ENCODE measurements at regions not wholly inside any gene's neighbourhood (a gene's known extent, or its start where the extent isn't known, plus 50 kb on each side); places are given as distances from the start of the nearest gene placed in this dataset.
"Not testable (repeated sequence)": the region's sequence is repeated elsewhere in the genome, so short reads cannot be mapped to it uniquely, and the experiment has no call there.

GRCh38 chr17:83191388-83192160 lies 112.2 kb downstream of the METRNL start:
- Histone ChIP-seq H3K4me2 (ENCODE audit: low read length) (no peak overlapping the region), H4K20me1 (ENCODE audit: insufficient read depth, low read length) (no peaks in the 10 kb centered on the region), H3K4me3 (ENCODE audit: low read length) (no peak overlapping the region), H3K27ac (ENCODE audit: low read length) (no peak overlapping the region), H2AFZ (ENCODE audit: low read depth, low read length) (no peak overlapping the region), H3K36me3 (replicated peaks; ENCODE audit: low read depth, low read length) (no peaks in the 10 kb centered on the region), H3K9me3 (ENCODE audit: insufficient read depth, low read length) (no peaks in the 10 kb centered on the region), H3K9ac (ENCODE audit: low read length) (no peak overlapping the region), H3K4me1 (ENCODE audit: low read length) (no peaks in the 10 kb centered on the region), H3K27me3 (ENCODE audit: low read depth, low read length) (0 out of 2 replicates have a peak, but pooled peaks cover 6% of the 10 kb centered on the region), H3K79me2 (ENCODE audit: low read length) (no peaks in the 10 kb centered on the region)
- TF ChIP-seq CTCF (IDR thresholded peaks at IDR 0.05; ENCODE audit: low read depth, low read length) (no peak), EZH2phosphoT487 (IDR thresholded peaks at IDR 0.05; ENCODE audit: low read depth) (no peak)

- H3K9me3 ChIP-seq (ENCODE audit: insufficient read depth, low read length), result no peaks in the 10 kb centered on the region
- no peaks in the 10 kb centered on the region for H3K36me3 ChIP-seq (replicated peaks; ENCODE audit: low read depth, low read length)
- no peak for TF ChIP-seq EZH2phosphoT487 (IDR thresholded peaks at IDR 0.05; ENCODE audit: low read depth)
- TF ChIP-seq CTCF (IDR thresholded peaks at IDR 0.05; ENCODE audit: low read depth, low read length), result no peak
- no peak overlapping the region for H3K4me3 ChIP-seq (ENCODE audit: low read length)
- no peak overlapping the region for H3K27ac ChIP-seq (ENCODE audit: low read length)
- H3K4me2 ChIP-seq (ENCODE audit: low read length), result no peak overlapping the region
- H2AFZ ChIP-seq (ENCODE audit: low read depth, low read length), result no peak overlapping the region
- H3K9ac ChIP-seq (ENCODE audit: low read length), result no peak overlapping the region
- H4K20me1 ChIP-seq (ENCODE audit: insufficient read depth, low read length), result no peaks in the 10 kb centered on the region
- no peaks in the 10 kb centered on the region for H3K4me1 ChIP-seq (ENCODE audit: low read length)
- no peaks in the 10 kb centered on the region for H3K79me2 ChIP-seq (ENCODE audit: low read length)
- 0 out of 2 replicates have a peak, but pooled peaks cover 6% of the 10 kb centered on the region for H3K27me3 ChIP-seq (ENCODE audit: low read depth, low read length)
Measured at GRCh38 chr17:83192161-83192788, 112.9 kb downstream of the METRNL start.

GRCh38 chr17:83192789-83193335 lies 113.5 kb downstream of the METRNL start:
- not testable (repeated sequence) for H4K20me1 ChIP-seq (ENCODE audit: insufficient read depth, low read length); H3K4me2 ChIP-seq (ENCODE audit: low read length); H3K9me3 ChIP-seq (ENCODE audit: insufficient read depth, low read length); H3K9ac ChIP-seq (ENCODE audit: low read length); H3K27ac ChIP-seq (ENCODE audit: low read length); H3K36me3 ChIP-seq (replicated peaks; ENCODE audit: low read depth, low read length); H3K4me1 ChIP-seq (ENCODE audit: low read length); H2AFZ ChIP-seq (ENCODE audit: low read depth, low read length); H3K27me3 ChIP-seq (ENCODE audit: low read depth, low read length); H3K79me2 ChIP-seq (ENCODE audit: low read length); H3K4me3 ChIP-seq (ENCODE audit: low read length)

GRCh38 chr17:83193336-83194185 lies 114.2 kb downstream of the METRNL start:
- no peaks in the 10 kb centered on the region for H4K20me1 ChIP-seq (ENCODE audit: insufficient read depth, low read length)
- H3K27ac ChIP-seq (ENCODE audit: low read length), result no peak overlapping the region

More at GRCh38 chr17:83193336-83194185, 114.2 kb downstream of the METRNL start:
- Histone ChIP-seq H2AFZ (ENCODE audit: low read depth, low read length) (no peak overlapping the region), H3K9me3 (ENCODE audit: insufficient read depth, low read length) (no peaks in the 10 kb centered on the region), H3K36me3 (replicated peaks; ENCODE audit: low read depth, low read length) (no peaks in the 10 kb centered on the region), H3K79me2 (ENCODE audit: low read length) (no peaks in the 10 kb centered on the region), H3K27me3 (ENCODE audit: low read depth, low read length) (peaks cover 5% of the 10 kb centered on the region), H3K4me2 (ENCODE audit: low read length) (no peak overlapping the region), H3K4me1 (ENCODE audit: low read length) (no peaks in the 10 kb centered on the region), H3K4me3 (ENCODE audit: low read length) (no peak overlapping the region), H3K9ac (ENCODE audit: low read length) (no peak overlapping the region)
- TF ChIP-seq CTCF (IDR thresholded peaks at IDR 0.05; ENCODE audit: low read depth, low read length), result no peak
- no peak for TF ChIP-seq EZH2phosphoT487 (IDR thresholded peaks at IDR 0.05; ENCODE audit: low read depth)

Measured in OCI-LY3 (cell line).